IMR-90 (cell line): ENCODE measurements at regions not wholly inside any gene's neighbourhood (a gene's known extent, or its start where the extent isn't known, plus 50 kb on each side); places are given as distances from the start of the nearest gene placed in this dataset.

ENCODE experiments used
- ATAC-seq: fragments of 200-7000 bp; cut with Tn5 transposase; 2 replicates; pipeline ENCODE4 v1.9.1; 2020; ENCODE audit warnings: low read depth, mild to moderate bottlenecking, moderate library complexity
- BruUV-seq: library from RNA; stranded (reverse); fragments of 400-500 nt; replicated peaks from 2 replicates; lab custom pipeline; 2021; lab: Mats Ljungman, UMichigan
- CTCF ChIA-PET: fragments of 300-600 bp; formaldehyde crosslinking; extraction: SDS; loops from one replicate; lab custom pipeline; 2021; ENCODE audit warnings: antibody characterized with exemption; lab: Yijun Ruan, JAX
- POLR2A ChIA-PET: fragments of 300-600 bp; sonication (Branson Sonifier 250); formaldehyde crosslinking; loops from one replicate; lab custom pipeline; 2022; ENCODE audit warnings: antibody characterized with exemption; ENCODE audit not compliant: unreplicated experiment; lab: Charles Lee
- DNase-seq: peaks from one replicate; pipeline ENCODE4 v3.0.0; 2013
- H2AFZ ChIP-seq: replicated peaks from 2 replicates; pipeline ENCODE3; 2013; ENCODE audit warnings: low read length, mild to moderate bottlenecking; ENCODE audit not compliant: poor library complexity
- H2AK5ac ChIP-seq: 2 replicates; pipeline ENCODE4 v1.6.1; 2013; ENCODE audit warnings: low read depth, low read length, inconsistent platforms
- H2AK9ac ChIP-seq: replicated peaks from 2 replicates; pipeline ENCODE3; 2013; ENCODE audit warnings: mild to moderate bottlenecking, low read depth, low read length, moderate library complexity; ENCODE audit not compliant: poor library complexity
- H2BK120ac ChIP-seq: 2 replicates; pipeline ENCODE4 v1.6.1; 2013; ENCODE audit warnings: low read depth, low read length, inconsistent platforms
- H2BK15ac ChIP-seq: 3 replicates; pipeline ENCODE4 v1.6.1; 2013; ENCODE audit warnings: low read depth, low read length, inconsistent platforms
- H2BK20ac ChIP-seq: 2 replicates; pipeline ENCODE4 v1.6.1; 2013; ENCODE audit warnings: low read depth, mild to moderate bottlenecking, inconsistent platforms, low read length, moderate library complexity
- H2BK5ac ChIP-seq: 2 replicates; pipeline ENCODE4 v1.6.1; 2013; ENCODE audit warnings: mild to moderate bottlenecking, low read depth, low read length, inconsistent platforms; ENCODE audit not compliant: poor library complexity, severe bottlenecking
- H3K14ac ChIP-seq: replicated peaks from 2 replicates; pipeline ENCODE4 v1.6.1; 2013; ENCODE audit warnings: low read depth, low read length, inconsistent platforms
- H3K18ac ChIP-seq: 2 replicates; pipeline ENCODE4 v1.6.1; 2013; ENCODE audit warnings: low read depth, low read length, control low read depth
- H3K23ac ChIP-seq: 2 replicates; pipeline ENCODE4 v1.6.1; 2013; ENCODE audit warnings: low read depth, low read length, inconsistent platforms
- H3K27ac ChIP-seq: 2 replicates; pipeline ENCODE4 v1.5.1; 2013; ENCODE audit warnings: mild to moderate bottlenecking, control low read depth, low read length; ENCODE audit not compliant: insufficient read depth
- H3K27me3 ChIP-seq: 2 replicates; pipeline ENCODE4 v1.6.1; 2013; ENCODE audit warnings: low read length; ENCODE audit not compliant: control insufficient read depth, insufficient read depth
- H3K36me3 ChIP-seq: 2 replicates; pipeline ENCODE4 v1.6.1; 2013; ENCODE audit warnings: low read length, mixed read lengths; ENCODE audit not compliant: control insufficient read depth, insufficient read depth
- H3K4ac ChIP-seq: 2 replicates; pipeline ENCODE4 v1.6.1; 2013; ENCODE audit warnings: low read depth, low read length, inconsistent platforms
- H3K4me1 ChIP-seq: 2 replicates; pipeline ENCODE4 v1.6.1; 2013; ENCODE audit warnings: low read length, mixed read lengths; ENCODE audit not compliant: control insufficient read depth, insufficient read depth
- H3K4me2 ChIP-seq: 2 replicates; pipeline ENCODE4 v1.6.1; 2013; ENCODE audit warnings: low read depth, mild to moderate bottlenecking, control low read depth, low read length, moderate library complexity
- H3K4me3 ChIP-seq: 2 replicates; pipeline ENCODE4 v1.5.1; 2013; ENCODE audit warnings: low read depth, mild to moderate bottlenecking, control low read depth, low read length, moderate library complexity; ENCODE audit not compliant: insufficient read depth
- H3K56ac ChIP-seq: 2 replicates; pipeline ENCODE4 v1.6.1; 2013; ENCODE audit warnings: low read length, inconsistent platforms; ENCODE audit not compliant: insufficient read depth; ENCODE audit errors: extremely low read depth
- H3K79me1 ChIP-seq, 2 experiments: 2 replicates each; pipeline ENCODE4 v1.6.1; 2013; ENCODE audit warnings: low read length in 2 of 2, inconsistent platforms in 1 of 2, low read depth in 1 of 2
- H3K9ac ChIP-seq: 2 replicates; pipeline ENCODE4 v1.6.1; 2013; ENCODE audit warnings: low read depth, low read length, control low read depth
- H3K9me1 ChIP-seq: 2 replicates; pipeline ENCODE4 v1.6.1; 2013; ENCODE audit warnings: low read length, inconsistent platforms; ENCODE audit not compliant: insufficient read depth
- H3K9me3 ChIP-seq: 2 replicates; pipeline ENCODE4 v1.6.1; 2013; ENCODE audit warnings: low read length; ENCODE audit not compliant: control insufficient read depth, insufficient read depth
- H4K20me1 ChIP-seq: 2 replicates; pipeline ENCODE4 v1.6.1; 2013; ENCODE audit warnings: low read length, inconsistent platforms; ENCODE audit not compliant: insufficient read depth
- H4K5ac ChIP-seq: 2 replicates; pipeline ENCODE4 v1.6.1; 2013; ENCODE audit warnings: mild to moderate bottlenecking, low read depth, low read length, control low read depth
- H4K8ac ChIP-seq, 2 experiments: 2 replicates each; pipeline ENCODE4 v1.6.1; 2013; ENCODE audit warnings: low read depth in 2 of 2, low read length in 2 of 2, control low read depth in 1 of 2, inconsistent platforms in 1 of 2
- H4K91ac ChIP-seq: 2 replicates; pipeline ENCODE4 v1.6.1; 2013; ENCODE audit warnings: low read depth, low read length, inconsistent platforms; ENCODE audit not compliant: insufficient read depth
- MAFK ChIP-seq: IDR thresholded peaks from 2 replicates; pipeline ENCODE4 v1.6.1; 2012; ENCODE audit warnings: low read depth, low read length, improper control_type of control experiment
- MAZ ChIP-seq: IDR thresholded peaks from 2 replicates; pipeline ENCODE4 v1.6.1; 2012; ENCODE audit warnings: low read depth, mild to moderate bottlenecking, low read length, improper control_type of control experiment, moderate library complexity, borderline replicate concordance
- RAD21 ChIP-seq: IDR thresholded peaks from 2 replicates; pipeline ENCODE4 v1.6.1; 2012; ENCODE audit warnings: low read length, improper control_type of control experiment
- RCOR1 ChIP-seq: IDR thresholded peaks from 2 replicates; pipeline ENCODE4 v1.6.1; 2012; ENCODE audit warnings: mild to moderate bottlenecking, low read length, improper control_type of control experiment; ENCODE audit not compliant: insufficient replicate concordance
- SMC3 ChIP-seq: fragments of 150-350 bp; IDR thresholded peaks from 2 replicates; pipeline ENCODE4 v1.6.1; 2016; ENCODE audit warnings: low read depth, mild to moderate bottlenecking, antibody characterized with exemption, low read length, moderate library complexity
- USF2 ChIP-seq: fragments of 150-350 bp; IDR thresholded peaks from 2 replicates; pipeline ENCODE4 v1.6.1; 2017; ENCODE audit warnings: mild to moderate bottlenecking, antibody characterized with exemption, low read length, low read depth
- WGBS, 2 experiments: methylation state at CpG; one replicate each; pipeline versions ENCODE4 v1.1.5 to v1.1.7; 2013; ENCODE audit warnings: missing lambda C conversion rate in 2 of 2; ENCODE audit not compliant: insufficient read length in 1 of 2; ENCODE audit errors: extremely low coverage in 2 of 2; 5-methylcytosine and 5-hydroxymethylcytosine counted together
- dilution Hi-C: fragments of 300-500 bp; cut with HindIII; formaldehyde crosslinking; loops from one replicate; pipeline ENCODE4 v1.14.3; 2018; ENCODE audit warnings: low sequenced_read_pairs; ENCODE audit not compliant: unreplicated experiment
- in situ Hi-C: fragments of 300-500 bp; cut with MboI; formaldehyde crosslinking; loops from 3 replicates; pipeline ENCODE4 v1.14.3; 2019; ENCODE audit warnings: low sequenced_read_pairs, inconsistent platforms, mixed read lengths
- intact Hi-C: fragments of 100-400 bp; cut with micrococcal nuclease; formaldehyde crosslinking; loops from 2 replicates; pipeline ENCODE4 v1.10.0; 2022

- ChIA-PET POLR2A (no interaction called here), CTCF (no interaction called here)
- ATAC-seq: no peak
Measured at GRCh38 chr3:191985691-191986090, 524.7 kb downstream of the PYDC2 start.

More at GRCh38 chr3:191985691-191986090, 524.7 kb downstream of the PYDC2 start:
- H4K5ac ChIP-seq: no peak overlapping the region
- no peak overlapping the region for H3K4me2 ChIP-seq
- H3K9me3 ChIP-seq: peaks cover 7% of the 10 kb centered on the region; the same call in 1 of the 2 replicates
- no CpG with 5 or more reads among the region's 3 CpGs for WGBS, 2 experiments
- H4K20me1 ChIP-seq: no peaks in the 10 kb centered on the region
- no peaks in the 10 kb centered on the region for H3K27me3 ChIP-seq
- in situ Hi-C loops (no loop called here), dilution Hi-C loops (no loop called here), intact Hi-C loops (no loop called here)
- no peak overlapping the region for H3K14ac ChIP-seq
- H2AFZ ChIP-seq: no peak overlapping the region
- H3K23ac ChIP-seq: no peak overlapping the region
- no peak overlapping the region for H2BK20ac ChIP-seq
- no peaks in the 10 kb centered on the region for H3K79me1 ChIP-seq
- H2AK5ac ChIP-seq: no peak overlapping the region
- H2BK5ac ChIP-seq: no peak overlapping the region
- no peaks in the 10 kb centered on the region for H3K4me1 ChIP-seq
- no peak overlapping the region for H3K4me3 ChIP-seq
- TF ChIP-seq MAZ: no peak
- no peak for TF ChIP-seq MAFK
- no peak for TF ChIP-seq USF2
- TF ChIP-seq RAD21: no peak
- no peak for TF ChIP-seq RCOR1
- TF ChIP-seq SMC3: no peak
- H3K36me3 ChIP-seq: no peaks in the 10 kb centered on the region
- H2BK15ac ChIP-seq: no peak overlapping the region
- BruUV-seq: no TSS peak
- H2AK9ac ChIP-seq: no peak overlapping the region
- H4K91ac ChIP-seq: no peak overlapping the region
- no peak overlapping the region for H3K27ac ChIP-seq
- H3K9ac ChIP-seq: no peak overlapping the region
- no peak overlapping the region for H3K56ac ChIP-seq
- no peak for DNase-seq
- H4K8ac ChIP-seq: no peak overlapping the region
- no peak overlapping the region for H3K4ac ChIP-seq
- H3K18ac ChIP-seq: no peak overlapping the region
- no peak overlapping the region for H2BK120ac ChIP-seq
- H3K9me1 ChIP-seq: no peaks in the 10 kb centered on the region
